GM21786 (cell line): ENCODE measurements at regions not wholly inside any gene's neighbourhood (a gene's known extent, or its start where the extent isn't known, plus 50 kb on each side); places are given as distances from the start of the nearest gene placed in this dataset.
"Not testable (repeated sequence)": the region's sequence is repeated elsewhere in the genome, so short reads cannot be mapped to it uniquely, and the experiment has no call there.

ENCODE experiments used
- ATAC-seq: cut with Tn5 transposase; IDR thresholded peaks from one replicate; pipeline ENCODE4 v1.9.1; 2021; ENCODE audit not compliant: unreplicated experiment

DNA sequence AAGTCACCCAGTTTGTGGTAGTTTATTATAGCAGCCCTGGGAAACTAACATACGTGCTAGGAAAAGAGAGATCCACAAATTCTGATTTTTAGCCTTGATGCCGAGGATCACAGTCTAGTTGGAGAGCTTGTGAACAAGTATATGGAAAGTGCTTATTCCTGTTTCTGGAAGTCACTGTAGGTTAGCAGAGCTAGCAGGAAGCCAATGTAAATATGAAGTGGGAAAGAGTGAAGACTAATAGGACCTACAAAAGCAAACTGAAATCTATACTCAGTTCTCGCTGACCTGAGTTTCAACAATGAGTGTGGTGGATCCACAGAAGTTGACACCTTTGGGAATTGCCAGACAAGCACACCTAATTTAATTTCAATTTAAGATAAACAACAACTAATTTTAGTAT lies 254.9 kb downstream of the PLK2 start:
- no peak for ATAC-seq

GRCh38 chr5:58202941-58203444 lies 256.9 kb downstream of the PLK2 start:
- ATAC-seq: no peak

GRCh38 chr5:58201922-58202648 lies 257.8 kb downstream of the PLK2 start:
- ATAC-seq: no peak

DNA sequence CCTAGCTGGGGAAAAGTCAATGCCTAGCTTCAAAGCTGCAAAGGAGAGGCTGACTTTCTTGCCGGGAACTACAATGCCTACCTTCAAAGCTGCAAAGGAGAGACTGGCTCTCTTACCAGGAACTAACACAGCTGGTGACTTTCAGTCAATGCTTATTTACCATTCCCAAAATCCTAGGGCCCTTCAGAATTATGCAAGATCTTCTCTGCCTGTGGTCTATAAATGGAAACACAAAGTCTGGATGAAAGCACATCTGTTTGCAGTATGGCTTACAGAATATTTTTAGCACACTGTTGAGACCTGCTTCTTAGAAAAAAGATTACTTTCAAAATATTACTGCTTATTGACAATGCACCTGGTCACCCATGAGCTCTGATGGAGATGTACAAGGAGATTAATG lies 259.4 kb downstream of the PLK2 start:
- ATAC-seq: no peak

GRCh38 chr5:58199087-58199486 lies 260.8 kb downstream of the PLK2 start:
- no peak for ATAC-seq

- ATAC-seq: no peak
Observed at GRCh38 chr5:58198330-58198729, 261.6 kb downstream of the PLK2 start.

GRCh38 chr5:58197875-58198274 lies 262.0 kb downstream of the PLK2 start:
- ATAC-seq: no peak

GRCh38 chr5:58191443-58191842 lies 268.4 kb downstream of the PLK2 start:
- ATAC-seq: no peak

- no peak for ATAC-seq
Observed at GRCh38 chr5:58188262-58188651, 271.6 kb downstream of the PLK2 start.

GRCh38 chr5:58187432-58188261 lies 272.2 kb downstream of the PLK2 start:
- no peak for ATAC-seq

DNA sequence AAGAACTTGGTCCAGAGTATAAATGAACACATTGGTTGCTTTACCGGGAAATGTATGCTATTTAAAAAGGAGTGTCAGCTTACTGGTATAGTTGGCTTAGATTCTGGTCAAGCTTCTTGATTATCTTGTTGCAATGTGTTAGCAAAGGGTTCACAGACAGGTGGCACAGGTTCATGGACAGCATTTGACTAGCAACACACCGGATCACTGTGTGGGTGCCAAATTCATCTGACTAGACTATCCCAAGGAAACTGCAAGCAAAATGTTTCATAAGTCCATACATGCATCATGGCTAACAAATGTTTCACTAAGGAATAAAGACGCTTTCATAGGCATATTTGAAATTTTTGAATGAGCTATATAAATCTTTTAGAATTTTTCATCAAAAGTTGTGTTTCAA lies 274.1 kb downstream of the PLK2 start:
- no peak for ATAC-seq

DNA sequence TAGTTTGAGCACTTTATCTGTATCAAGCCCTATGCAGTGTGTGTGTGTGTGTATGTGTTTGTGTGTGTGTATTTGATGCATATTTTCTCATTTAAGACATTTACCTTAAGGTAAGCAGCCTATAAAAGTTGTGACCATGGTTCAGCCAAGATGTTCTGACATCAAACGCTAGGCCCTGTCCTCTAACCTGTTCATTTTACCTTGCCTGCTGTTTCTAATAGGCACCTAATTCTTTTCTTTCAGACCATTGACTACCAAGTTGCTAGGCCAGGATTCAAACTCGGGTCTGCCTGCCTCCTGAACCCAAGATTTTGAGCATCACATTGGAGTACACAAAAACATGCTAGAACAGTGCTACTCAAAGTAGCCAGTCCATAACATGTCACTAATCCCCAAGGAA lies 274.5 kb downstream of the PLK2 start:
- ATAC-seq: no peak

DNA sequence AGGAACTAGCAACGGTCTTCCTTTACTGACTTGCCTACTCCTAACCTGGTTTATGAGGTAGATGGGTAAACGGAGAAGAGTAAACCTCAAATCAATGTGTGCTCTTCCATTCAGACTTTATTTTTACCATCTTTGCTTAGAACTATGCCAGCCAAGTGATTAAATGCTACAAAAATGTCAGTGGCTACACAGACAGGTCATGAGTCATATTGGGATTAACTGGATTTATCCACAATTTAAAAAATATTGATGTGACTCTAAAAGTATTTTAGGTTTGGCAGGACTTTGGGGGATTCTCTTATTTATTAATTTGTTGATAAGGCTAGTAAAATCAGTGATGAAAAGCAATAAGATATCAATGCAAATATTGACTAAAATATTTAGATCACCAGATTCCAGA lies 275.0 kb downstream of the PLK2 start:
- no peak for ATAC-seq

DNA sequence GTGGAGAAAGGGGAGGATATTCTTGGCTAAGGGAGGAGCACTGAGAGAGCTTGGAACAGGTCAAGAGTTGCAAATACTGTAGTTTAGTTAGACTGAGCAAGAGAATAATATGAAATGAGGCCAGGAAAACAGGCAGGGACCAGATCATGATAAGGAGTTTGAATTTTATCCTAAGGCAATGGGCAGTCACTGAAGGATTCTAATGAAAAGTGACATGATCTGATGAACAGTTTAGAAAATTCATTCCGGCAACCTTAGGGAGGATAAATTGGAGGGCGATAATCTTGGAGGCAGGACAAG lies 276.1 kb downstream of the PLK2 start:
- ATAC-seq: no peak

- ATAC-seq: no peak
Observed at GRCh38 chr5:58183078-58183785, 276.7 kb downstream of the PLK2 start.

- ATAC-seq: no peak
Observed at GRCh38 chr5:58182287-58182841, 277.5 kb downstream of the PLK2 start.

DNA sequence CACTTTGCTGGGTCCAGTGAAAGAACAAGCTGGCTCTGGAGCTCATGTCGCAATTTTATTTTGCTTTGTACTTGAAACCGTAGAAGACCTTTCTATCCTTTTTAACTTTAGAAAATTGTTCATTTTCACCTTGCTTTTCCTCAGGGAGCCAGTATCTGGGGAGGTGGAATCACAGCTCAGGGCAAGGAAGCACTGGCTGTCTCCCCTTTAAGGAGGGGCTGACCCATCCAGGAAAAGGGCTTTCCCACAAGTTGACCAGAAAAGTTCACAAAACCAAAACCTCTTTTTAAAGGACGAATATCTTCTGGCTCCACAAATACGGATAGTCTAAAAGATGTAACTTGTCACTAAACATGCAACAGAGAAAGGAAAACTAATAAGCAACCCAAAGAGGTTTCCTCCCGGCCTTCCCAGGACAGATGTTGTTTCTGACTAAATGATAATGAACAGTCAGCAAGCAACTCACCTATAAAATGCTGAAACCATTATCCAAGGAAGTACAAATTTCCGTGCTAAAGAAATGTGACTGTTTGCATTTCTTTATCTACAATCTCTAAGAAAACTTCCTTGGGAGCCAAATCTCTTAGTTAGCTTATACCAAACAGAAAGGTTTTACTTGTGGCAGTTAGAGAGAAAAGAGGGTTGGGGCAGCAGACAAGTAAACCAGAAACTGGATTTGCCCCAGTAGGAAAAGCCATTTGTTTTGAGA lies 278.2 kb downstream of the PLK2 start:
- ATAC-seq: no peak

GRCh38 chr5:58172946-58173345 lies 286.9 kb downstream of the PLK2 start:
- no peak for ATAC-seq

GRCh38 chr5:58165152-58165551 lies 294.7 kb downstream of the PLK2 start:
- no peak for ATAC-seq

GRCh38 chr5:58161889-58162288 lies 298.0 kb downstream of the PLK2 start:
- ATAC-seq: not testable (repeated sequence)
